ENCODE measurements at regions not wholly inside any gene's neighbourhood (a gene's known extent, or its start where the extent isn't known, plus 50 kb on each side); places are given as distances from the start of the nearest gene placed in this dataset.

GRCh38 chr2:67873916-67874315 lies 188.9 kb downstream of the C1D start:
- TF ChIP-seq, protein P1, sequence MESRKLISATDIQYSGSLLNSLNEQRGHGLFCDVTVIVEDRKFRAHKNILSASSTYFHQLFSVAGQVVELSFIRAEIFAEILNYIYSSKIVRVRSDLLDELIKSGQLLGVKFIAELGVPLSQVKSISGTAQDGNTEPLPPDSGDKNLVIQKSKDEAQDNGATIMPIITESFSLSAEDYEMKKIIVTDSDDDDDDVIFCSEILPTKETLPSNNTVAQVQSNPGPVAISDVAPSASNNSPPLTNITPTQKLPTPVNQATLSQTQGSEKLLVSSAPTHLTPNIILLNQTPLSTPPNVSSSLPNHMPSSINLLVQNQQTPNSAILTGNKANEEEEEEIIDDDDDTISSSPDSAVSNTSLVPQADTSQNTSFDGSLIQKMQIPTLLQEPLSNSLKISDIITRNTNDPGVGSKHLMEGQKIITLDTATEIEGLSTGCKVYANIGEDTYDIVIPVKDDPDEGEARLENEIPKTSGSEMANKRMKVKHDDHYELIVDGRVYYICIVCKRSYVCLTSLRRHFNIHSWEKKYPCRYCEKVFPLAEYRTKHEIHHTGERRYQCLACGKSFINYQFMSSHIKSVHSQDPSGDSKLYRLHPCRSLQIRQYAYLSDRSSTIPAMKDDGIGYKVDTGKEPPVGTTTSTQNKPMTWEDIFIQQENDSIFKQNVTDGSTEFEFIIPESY (IDR thresholded peaks at IDR 0.05; ENCODE audit: extremely low read depth, insufficient replicate concordance, low read length), result no peak
- TF ChIP-seq YY1 (IDR thresholded peaks at IDR 0.05; ENCODE audit: extremely low read depth, insufficient replicate concordance, low read depth, low read length) (no peak), CTCF (IDR thresholded peaks at IDR 0.05 in 2 of 3, conservative IDR thresholded peaks at IDR 0.05 in 1 of 3; ENCODE audit: borderline replicate concordance in 1 of 3, insufficient read depth in 1 of 3, low read depth in 2 of 3, low read length in 2 of 3) (no peak), ZNF274 (IDR thresholded peaks at IDR 0.05; ENCODE audit: low read depth, low read length) (no peak), CBX3 (IDR thresholded peaks at IDR 0.05; ENCODE audit: low read depth) (no peak), POLR2A (IDR thresholded peaks at IDR 0.05; ENCODE audit: borderline replicate concordance, extremely low read depth, insufficient read depth, insufficient read length) (no peak), SRF (IDR thresholded peaks at IDR 0.05; ENCODE audit: low read depth) (no peak), EZH2 (IDR thresholded peaks at IDR 0.05) (no peak), POLR2AphosphoS5 (IDR thresholded peaks at IDR 0.05; ENCODE audit: low read depth, low read length) (no peak), SP1 (IDR thresholded peaks at IDR 0.05; ENCODE audit: low read depth) (no peak), EZH2phosphoT487 (IDR thresholded peaks at IDR 0.05; ENCODE audit: borderline replicate concordance) (no peak), MAX (IDR thresholded peaks at IDR 0.05) (no peak), FOSL1 (IDR thresholded peaks at IDR 0.05; ENCODE audit: low read depth) (no peak)
- TF ChIP-seq, protein P2, sequence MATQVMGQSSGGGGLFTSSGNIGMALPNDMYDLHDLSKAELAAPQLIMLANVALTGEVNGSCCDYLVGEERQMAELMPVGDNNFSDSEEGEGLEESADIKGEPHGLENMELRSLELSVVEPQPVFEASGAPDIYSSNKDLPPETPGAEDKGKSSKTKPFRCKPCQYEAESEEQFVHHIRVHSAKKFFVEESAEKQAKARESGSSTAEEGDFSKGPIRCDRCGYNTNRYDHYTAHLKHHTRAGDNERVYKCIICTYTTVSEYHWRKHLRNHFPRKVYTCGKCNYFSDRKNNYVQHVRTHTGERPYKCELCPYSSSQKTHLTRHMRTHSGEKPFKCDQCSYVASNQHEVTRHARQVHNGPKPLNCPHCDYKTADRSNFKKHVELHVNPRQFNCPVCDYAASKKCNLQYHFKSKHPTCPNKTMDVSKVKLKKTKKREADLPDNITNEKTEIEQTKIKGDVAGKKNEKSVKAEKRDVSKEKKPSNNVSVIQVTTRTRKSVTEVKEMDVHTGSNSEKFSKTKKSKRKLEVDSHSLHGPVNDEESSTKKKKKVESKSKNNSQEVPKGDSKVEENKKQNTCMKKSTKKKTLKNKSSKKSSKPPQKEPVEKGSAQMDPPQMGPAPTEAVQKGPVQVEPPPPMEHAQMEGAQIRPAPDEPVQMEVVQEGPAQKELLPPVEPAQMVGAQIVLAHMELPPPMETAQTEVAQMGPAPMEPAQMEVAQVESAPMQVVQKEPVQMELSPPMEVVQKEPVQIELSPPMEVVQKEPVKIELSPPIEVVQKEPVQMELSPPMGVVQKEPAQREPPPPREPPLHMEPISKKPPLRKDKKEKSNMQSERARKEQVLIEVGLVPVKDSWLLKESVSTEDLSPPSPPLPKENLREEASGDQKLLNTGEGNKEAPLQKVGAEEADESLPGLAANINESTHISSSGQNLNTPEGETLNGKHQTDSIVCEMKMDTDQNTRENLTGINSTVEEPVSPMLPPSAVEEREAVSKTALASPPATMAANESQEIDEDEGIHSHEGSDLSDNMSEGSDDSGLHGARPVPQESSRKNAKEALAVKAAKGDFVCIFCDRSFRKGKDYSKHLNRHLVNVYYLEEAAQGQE (IDR thresholded peaks at IDR 0.05; ENCODE audit: low read depth), result no peak

Measured in HCT116 (cell line).